ENCODE measurements at regions not wholly inside any gene's neighbourhood (a gene's known extent, or its start where the extent isn't known, plus 50 kb on each side); places are given as distances from the start of the nearest gene placed in this dataset.

DNA sequence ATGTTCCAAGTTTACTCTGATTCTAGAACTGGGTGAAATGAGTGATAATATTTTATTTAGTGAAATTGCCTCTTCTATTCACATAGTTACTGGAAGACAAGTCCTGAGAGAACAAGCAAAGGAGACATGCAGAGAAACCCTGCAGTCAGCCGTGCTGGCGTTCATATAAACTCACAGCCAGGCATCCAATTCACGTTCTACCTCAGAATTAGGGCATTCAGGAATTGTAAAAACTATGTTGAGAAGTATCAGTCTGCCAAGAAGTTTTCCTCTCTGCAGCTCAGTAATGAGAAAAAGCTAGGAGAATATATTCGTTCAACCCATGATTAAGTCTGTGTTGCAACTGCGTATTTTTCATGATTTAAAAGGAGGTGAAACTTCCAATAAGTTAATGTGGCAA is 156.2 kb upstream of the DSEL start:
- Mint-ChIP-seq H3K9me3 (no peaks in the 10 kb centered on the region), H3K4me3 (no peak overlapping the region), H3K36me3 (no peaks in the 10 kb centered on the region), H3K4me1 (no peaks in the 10 kb centered on the region), H3K27ac (no peak overlapping the region), H3K27me3 (peaks cover 2% of the 10 kb centered on the region)
- DNase-seq, result no peak

GRCh38 chr18:67672155-67672554 is 155.6 kb upstream of the DSEL start:
- no peak overlapping the region for H3K4me3 Mint-ChIP-seq
- H3K4me1 Mint-ChIP-seq, result no peaks in the 10 kb centered on the region
- DNase-seq, result no peak
- H3K27me3 Mint-ChIP-seq, result peaks cover 2% of the 10 kb centered on the region
- no peaks in the 10 kb centered on the region for H3K36me3 Mint-ChIP-seq
- H3K27ac Mint-ChIP-seq, result no peak overlapping the region
- no peaks in the 10 kb centered on the region for H3K9me3 Mint-ChIP-seq

DNA sequence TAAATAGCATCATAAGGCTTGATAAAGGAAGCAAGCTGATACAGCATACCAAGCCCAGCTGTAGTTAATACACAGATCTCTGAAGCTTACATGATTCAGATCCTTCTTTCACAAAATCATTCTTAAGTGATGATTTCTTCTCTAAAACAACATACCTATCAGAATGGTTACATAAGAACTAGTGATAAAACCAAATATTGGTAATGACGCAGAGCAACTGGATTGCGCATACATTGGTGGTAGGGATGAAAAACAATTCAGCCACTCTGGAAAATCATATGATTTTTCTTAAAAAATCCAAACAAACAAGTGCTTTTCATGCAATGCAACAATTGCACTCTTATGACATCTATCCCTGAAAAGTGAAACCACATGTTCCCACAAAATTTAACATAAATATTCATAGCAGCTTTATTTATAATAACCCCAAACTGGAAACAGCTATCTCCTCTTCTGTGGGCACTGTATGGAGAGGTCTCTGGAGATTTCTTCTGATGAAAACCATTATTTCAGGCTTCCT is 153.6 kb upstream of the DSEL start:
- Mint-ChIP-seq H3K27me3 (peaks cover 2% of the 10 kb centered on the region), H3K9me3 (no peaks in the 10 kb centered on the region), H3K4me3 (no peak overlapping the region), H3K27ac (no peak overlapping the region), H3K36me3 (no peaks in the 10 kb centered on the region), H3K4me1 (no peaks in the 10 kb centered on the region)
- DNase-seq, result no peak

- DNase-seq, result no peak
- H3K4me3 Mint-ChIP-seq, result no peak overlapping the region
- H3K27me3 Mint-ChIP-seq, result no peaks in the 10 kb centered on the region
- H3K27ac Mint-ChIP-seq, result no peak overlapping the region
- no peaks in the 10 kb centered on the region for H3K4me1 Mint-ChIP-seq
- H3K36me3 Mint-ChIP-seq, result no peaks in the 10 kb centered on the region
- H3K9me3 Mint-ChIP-seq, result no peaks in the 10 kb centered on the region
Measured at GRCh38 chr18:67665266-67665665, 148.7 kb upstream of the DSEL start.

DNA sequence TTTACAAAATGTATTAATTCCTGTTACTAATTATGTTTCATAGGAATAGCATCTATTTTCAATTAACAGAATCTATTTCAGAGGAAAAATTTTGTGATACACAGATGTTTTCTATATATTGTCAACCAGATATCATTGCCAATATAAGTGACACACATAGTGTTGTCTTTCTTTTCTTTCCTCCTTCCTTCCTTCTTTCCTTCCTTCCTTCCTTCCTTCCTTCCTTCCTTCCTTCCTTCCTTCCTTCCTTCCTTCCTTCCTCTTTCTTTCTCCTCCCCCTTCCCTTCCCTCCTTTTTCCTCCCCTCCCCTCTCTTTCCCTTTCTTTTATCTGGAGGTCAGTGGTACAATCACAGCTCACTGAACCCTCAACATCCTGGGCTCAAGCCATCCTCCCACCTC is 146.5 kb upstream of the DSEL start:
- no peaks in the 10 kb centered on the region for H3K36me3 Mint-ChIP-seq
- peaks cover 4% of the 10 kb centered on the region for H3K9me3 Mint-ChIP-seq
- H3K27ac Mint-ChIP-seq, result no peak overlapping the region
- H3K4me3 Mint-ChIP-seq, result no peak overlapping the region
- peaks cover 4% of the 10 kb centered on the region for H3K27me3 Mint-ChIP-seq
- H3K4me1 Mint-ChIP-seq, result no peaks in the 10 kb centered on the region
- no peak for DNase-seq

- Mint-ChIP-seq H3K27ac (no peak overlapping the region), H3K9me3 (peaks cover 4% of the 10 kb centered on the region), H3K36me3 (no peaks in the 10 kb centered on the region), H3K27me3 (peaks cover 4% of the 10 kb centered on the region), H3K4me1 (no peaks in the 10 kb centered on the region), H3K4me3 (no peak overlapping the region)
- DNase-seq, result no peak
Measured at GRCh38 chr18:67661555-67661954, 145.0 kb upstream of the DSEL start.

GRCh38 chr18:67654101-67654500 is 137.6 kb upstream of the DSEL start:
- Mint-ChIP-seq H3K4me3 (no peak overlapping the region), H3K36me3 (no peaks in the 10 kb centered on the region), H3K27ac (no peak overlapping the region), H3K9me3 (no peaks in the 10 kb centered on the region), H3K4me1 (no peaks in the 10 kb centered on the region), H3K27me3 (no peaks in the 10 kb centered on the region)
- no peak for DNase-seq

DNA sequence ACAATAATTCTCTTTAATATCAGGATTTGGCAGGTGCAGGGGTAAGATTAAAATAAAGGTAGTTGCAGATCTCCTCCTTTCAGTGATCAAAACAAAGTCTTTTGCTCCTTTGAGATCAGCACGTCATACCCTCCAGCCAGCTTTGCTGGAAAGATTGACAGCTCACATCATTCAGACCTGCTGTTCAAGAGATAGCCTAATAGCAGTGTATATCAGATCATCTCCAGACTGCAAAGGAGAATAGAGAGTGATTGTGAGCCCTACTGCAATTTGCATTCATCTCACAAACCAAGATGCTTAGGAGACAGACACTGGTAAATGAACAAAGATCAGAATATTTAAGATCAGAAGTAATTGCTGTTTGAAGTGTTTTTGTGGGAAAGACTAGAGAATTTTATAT is 135.8 kb upstream of the DSEL start:
- Mint-ChIP-seq H3K27me3 (no peaks in the 10 kb centered on the region), H3K4me1 (no peaks in the 10 kb centered on the region), H3K9me3 (no peaks in the 10 kb centered on the region), H3K27ac (no peak overlapping the region), H3K4me3 (no peak overlapping the region), H3K36me3 (no peaks in the 10 kb centered on the region)
- DNase-seq, result no peak

GRCh38 chr18:67651438-67651837 is 134.9 kb upstream of the DSEL start:
- no peaks in the 10 kb centered on the region for H3K36me3 Mint-ChIP-seq
- H3K4me3 Mint-ChIP-seq, result no peak overlapping the region
- no peaks in the 10 kb centered on the region for H3K4me1 Mint-ChIP-seq
- no peak overlapping the region for H3K27ac Mint-ChIP-seq
- DNase-seq, result no peak
- no peaks in the 10 kb centered on the region for H3K9me3 Mint-ChIP-seq
- H3K27me3 Mint-ChIP-seq, result no peaks in the 10 kb centered on the region

DNA sequence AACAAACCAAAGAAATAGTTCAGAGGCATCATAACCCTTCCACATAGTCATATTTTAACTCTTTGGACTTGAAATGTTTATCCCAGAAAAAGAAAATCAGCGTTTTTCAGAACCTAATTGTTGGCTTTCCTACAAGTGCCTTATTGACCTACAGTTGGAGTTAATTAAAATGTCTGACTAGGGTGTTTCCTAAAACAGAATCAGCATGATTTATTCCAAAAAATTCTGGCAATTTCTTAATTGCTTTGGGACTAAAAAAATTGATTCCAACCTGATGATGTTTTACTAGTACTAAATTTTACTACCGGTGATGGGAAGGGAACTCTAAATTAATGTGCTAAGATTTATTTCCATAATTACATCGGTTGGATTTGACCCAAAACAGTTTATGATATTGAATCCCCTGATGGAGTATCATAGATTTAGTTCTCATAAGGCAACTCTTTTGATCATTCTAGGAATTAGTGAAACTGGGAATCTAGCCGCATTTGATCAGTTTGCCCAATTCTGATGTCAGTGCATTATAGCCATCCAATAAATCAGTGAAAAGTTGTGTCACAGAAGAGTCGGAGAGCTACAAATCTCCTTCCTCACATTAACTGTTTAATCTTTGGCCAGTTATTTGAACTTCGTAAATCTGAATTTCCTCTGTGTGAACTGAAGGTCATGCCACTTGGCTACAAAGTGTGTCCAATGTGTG is 134.3 kb upstream of the DSEL start:
- H3K27ac Mint-ChIP-seq, result no peak overlapping the region
- no peaks in the 10 kb centered on the region for H3K36me3 Mint-ChIP-seq
- H3K4me3 Mint-ChIP-seq, result no peak overlapping the region
- H3K9me3 Mint-ChIP-seq, result no peaks in the 10 kb centered on the region
- H3K27me3 Mint-ChIP-seq, result no peaks in the 10 kb centered on the region
- no peak for DNase-seq
- H3K4me1 Mint-ChIP-seq, result no peaks in the 10 kb centered on the region

- no peaks in the 10 kb centered on the region for H3K36me3 Mint-ChIP-seq
- H3K4me1 Mint-ChIP-seq, result no peaks in the 10 kb centered on the region
- H3K9me3 Mint-ChIP-seq, result no peaks in the 10 kb centered on the region
- no peak for DNase-seq
- H3K4me3 Mint-ChIP-seq, result no peak overlapping the region
- H3K27me3 Mint-ChIP-seq, result no peaks in the 10 kb centered on the region
- H3K27ac Mint-ChIP-seq, result no peak overlapping the region
Measured at GRCh38 chr18:67646890-67647289, 130.4 kb upstream of the DSEL start.

DNA sequence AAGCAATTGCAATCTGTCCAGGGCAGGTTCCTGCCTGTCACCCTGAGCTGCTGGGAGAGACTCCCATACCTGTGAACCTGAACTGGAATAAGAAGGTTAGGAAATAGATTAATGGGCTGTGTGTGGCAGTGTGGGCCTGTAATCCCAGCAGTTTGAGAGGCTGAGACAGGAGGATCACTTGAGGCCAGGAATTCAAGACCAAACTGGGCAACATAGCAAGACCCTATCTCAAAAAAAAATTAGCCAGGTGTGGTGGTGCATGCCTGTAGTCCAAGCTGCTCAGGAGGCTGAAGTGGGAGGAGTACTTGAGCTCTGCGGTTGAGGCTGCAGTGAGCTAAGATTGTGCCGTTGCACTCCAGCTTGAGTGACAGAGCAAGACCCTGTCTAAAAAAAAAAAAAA is 127.7 kb upstream of the DSEL start:
- Mint-ChIP-seq H3K27ac (no peak overlapping the region), H3K27me3 (peaks cover 4% of the 10 kb centered on the region), H3K4me1 (no peaks in the 10 kb centered on the region), H3K36me3 (no peaks in the 10 kb centered on the region), H3K4me3 (no peak overlapping the region), H3K9me3 (no peaks in the 10 kb centered on the region)
- no peak for DNase-seq

DNA sequence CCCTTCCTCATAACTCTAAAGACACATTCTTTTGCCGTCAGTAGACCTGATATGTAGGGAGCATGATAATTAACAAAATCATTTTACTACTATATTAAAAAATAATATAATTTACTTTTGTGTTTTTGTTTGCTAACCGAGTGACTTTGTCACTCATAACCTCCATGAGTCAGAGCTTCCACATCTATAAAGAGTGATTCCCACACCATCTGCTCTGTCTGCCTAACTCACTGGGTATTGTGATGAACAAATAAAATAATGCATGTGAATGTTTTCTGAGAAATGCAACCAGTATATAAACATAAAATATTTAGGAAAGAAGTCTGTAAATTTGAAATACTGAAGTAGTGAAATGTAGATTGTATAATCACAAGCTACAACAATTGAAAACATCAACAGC is 123.4 kb upstream of the DSEL start:
- H3K4me1 Mint-ChIP-seq, result no peaks in the 10 kb centered on the region
- H3K9me3 Mint-ChIP-seq, result no peaks in the 10 kb centered on the region
- H3K27me3 Mint-ChIP-seq, result peaks cover 4% of the 10 kb centered on the region
- no peak overlapping the region for H3K4me3 Mint-ChIP-seq
- DNase-seq, result no peak
- no peak overlapping the region for H3K27ac Mint-ChIP-seq
- no peaks in the 10 kb centered on the region for H3K36me3 Mint-ChIP-seq

GRCh38 chr18:67636597-67637385 is 120.3 kb upstream of the DSEL start:
- Mint-ChIP-seq H3K9me3 (no peaks in the 10 kb centered on the region), H3K27ac (no peak overlapping the region), H3K27me3 (peaks cover 4% of the 10 kb centered on the region), H3K4me3 (no peak overlapping the region), H3K4me1 (no peaks in the 10 kb centered on the region), H3K36me3 (no peaks in the 10 kb centered on the region)
- no peak for DNase-seq

DNA sequence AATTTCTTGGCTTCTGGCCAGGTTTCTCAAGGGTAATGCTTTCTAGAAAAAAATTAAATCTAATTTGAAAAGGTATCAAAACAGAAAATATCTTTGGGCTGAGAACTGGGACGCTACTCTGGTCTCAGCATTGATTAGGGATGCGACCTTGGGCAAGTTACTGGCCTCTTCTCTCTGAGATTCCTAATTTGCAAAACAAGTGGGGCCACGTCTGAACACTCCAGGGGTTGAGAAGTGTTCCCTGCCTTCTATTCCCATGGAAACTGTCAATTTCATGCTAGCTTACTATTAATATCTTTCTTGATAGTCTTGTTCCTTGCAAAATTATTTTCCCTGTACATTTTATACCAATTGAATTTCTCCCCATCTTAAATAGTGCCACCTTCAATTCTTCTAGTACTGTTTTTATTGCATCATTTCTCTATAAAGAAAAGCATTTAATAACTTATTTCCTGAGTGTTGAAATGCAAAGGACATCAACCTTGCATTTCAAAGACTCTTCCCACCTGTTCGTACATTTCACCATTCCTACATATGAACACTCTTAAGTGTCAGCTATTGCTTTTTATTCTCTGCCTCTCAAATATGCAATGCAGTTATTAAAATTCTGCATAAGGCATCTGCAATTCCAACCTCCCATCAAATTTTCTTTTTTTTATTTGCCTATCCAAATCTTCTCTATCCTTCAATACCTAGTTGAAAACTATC is 118.3 kb upstream of the DSEL start:
- DNase-seq, result no peak
- H3K27ac Mint-ChIP-seq, result no peak overlapping the region
- H3K36me3 Mint-ChIP-seq, result no peaks in the 10 kb centered on the region
- H3K9me3 Mint-ChIP-seq, result no peaks in the 10 kb centered on the region
- no peak overlapping the region for H3K4me3 Mint-ChIP-seq
- no peaks in the 10 kb centered on the region for H3K27me3 Mint-ChIP-seq
- no peaks in the 10 kb centered on the region for H3K4me1 Mint-ChIP-seq
